ENCODE measurements at regions not wholly inside any gene's neighbourhood (a gene's known extent, or its start where the extent isn't known, plus 50 kb on each side); places are given as distances from the start of the nearest gene placed in this dataset.

- 0 out of 2 replicates have a peak, but pooled peaks cover 2% of the 10 kb centered on the region for H3K27me3 ChIP-seq (replicated peaks)
- no peaks in the 10 kb centered on the region for H3K4me1 ChIP-seq (replicated peaks)
- DNase-seq (ENCODE audit: low read depth in 1 of 2, low spot score in 2 of 2), result no peak
- no peak overlapping the region for H3K27ac ChIP-seq
- no peaks in the 10 kb centered on the region for H3K9me3 ChIP-seq (replicated peaks)
- H3K36me3 ChIP-seq, result no peaks in the 10 kb centered on the region
- H3K4me3 ChIP-seq, result no peak overlapping the region
These were observed 93.6 kb upstream of the ISX start for GRCh38 chr22:34972191-34972897.

- DNase-seq (ENCODE audit: low read depth in 1 of 2, low spot score in 2 of 2), result no peak
These were observed 92.9 kb upstream of the ISX start for GRCh38 chr22:34973016-34973415.

DNA sequence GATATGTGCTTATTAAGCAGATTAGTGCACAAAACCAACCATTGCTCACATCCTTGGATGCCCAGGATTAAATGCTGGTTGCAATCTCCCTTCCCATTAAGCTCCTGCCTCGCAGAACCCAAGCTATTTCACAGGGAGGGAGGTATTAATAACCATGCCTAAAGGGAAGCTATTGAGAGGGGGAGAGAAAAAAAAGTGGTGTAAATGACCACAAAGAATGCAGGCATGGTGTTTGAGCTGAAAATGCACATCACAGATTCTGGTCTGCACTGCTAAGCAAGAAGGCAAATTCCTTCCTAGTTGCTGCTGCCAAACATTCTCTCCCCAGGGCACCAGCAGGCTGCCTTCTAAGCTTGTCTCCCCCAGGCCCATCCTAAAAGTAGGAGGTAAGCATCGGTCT is 92.0 kb upstream of the ISX start:
- no peaks in the 10 kb centered on the region for H3K9me3 ChIP-seq (replicated peaks)
- H3K27ac ChIP-seq, result no peak overlapping the region
- H3K27me3 ChIP-seq (replicated peaks), result 0 out of 2 replicates have a peak, but pooled peaks cover 2% of the 10 kb centered on the region
- no peak overlapping the region for H3K4me3 ChIP-seq
- no peaks in the 10 kb centered on the region for H3K36me3 ChIP-seq
- no peak for DNase-seq (ENCODE audit: low read depth in 1 of 2, low spot score in 2 of 2)
- no peaks in the 10 kb centered on the region for H3K4me1 ChIP-seq (replicated peaks)

More at GRCh38 chr22:34973016-34973415, 92.9 kb upstream of the ISX start:
- no peak overlapping the region for H3K27ac ChIP-seq
- H3K36me3 ChIP-seq, result no peaks in the 10 kb centered on the region
- H3K27me3 ChIP-seq (replicated peaks), result 0 out of 2 replicates have a peak, but pooled peaks cover 2% of the 10 kb centered on the region
- H3K4me3 ChIP-seq, result no peak overlapping the region
- H3K4me1 ChIP-seq (replicated peaks), result no peaks in the 10 kb centered on the region
- no peaks in the 10 kb centered on the region for H3K9me3 ChIP-seq (replicated peaks)

GRCh38 chr22:34975721-34976120 is 90.2 kb upstream of the ISX start:
- Histone ChIP-seq H3K9me3 (replicated peaks) (no peaks in the 10 kb centered on the region), H3K27ac (no peak overlapping the region), H3K4me1 (replicated peaks) (no peaks in the 10 kb centered on the region), H3K4me3 (no peak overlapping the region), H3K27me3 (replicated peaks) (0 out of 2 replicates have a peak, but pooled peaks cover 2% of the 10 kb centered on the region), H3K36me3 (no peaks in the 10 kb centered on the region)
- no peak for DNase-seq (ENCODE audit: low read depth in 1 of 2, low spot score in 2 of 2)

DNA sequence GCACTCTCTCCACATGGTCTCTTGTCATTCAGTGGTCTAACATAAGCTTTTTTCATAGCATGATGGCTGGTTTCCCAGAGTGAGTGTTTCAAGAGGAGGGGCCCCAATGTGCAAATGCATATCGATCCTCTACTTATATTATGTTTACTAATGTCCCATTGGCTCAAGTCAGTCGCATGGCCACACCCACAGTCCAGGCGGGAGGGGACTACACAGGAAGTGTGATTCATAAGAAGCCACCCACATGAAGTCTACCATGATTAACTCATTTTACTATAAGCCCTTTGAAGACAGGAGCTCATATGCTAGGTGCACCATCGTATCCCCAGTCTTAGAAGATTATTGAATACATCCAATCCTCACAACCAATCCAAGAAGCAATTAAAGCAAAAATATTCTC is 89.5 kb upstream of the ISX start:
- Histone ChIP-seq H3K36me3 (no peaks in the 10 kb centered on the region), H3K4me3 (no peak overlapping the region), H3K27me3 (replicated peaks) (0 out of 2 replicates have a peak, but pooled peaks cover 2% of the 10 kb centered on the region), H3K27ac (no peak overlapping the region), H3K9me3 (replicated peaks) (no peaks in the 10 kb centered on the region), H3K4me1 (replicated peaks) (no peaks in the 10 kb centered on the region)
- DNase-seq (ENCODE audit: low read depth in 1 of 2, low spot score in 2 of 2), result no peak

DNA sequence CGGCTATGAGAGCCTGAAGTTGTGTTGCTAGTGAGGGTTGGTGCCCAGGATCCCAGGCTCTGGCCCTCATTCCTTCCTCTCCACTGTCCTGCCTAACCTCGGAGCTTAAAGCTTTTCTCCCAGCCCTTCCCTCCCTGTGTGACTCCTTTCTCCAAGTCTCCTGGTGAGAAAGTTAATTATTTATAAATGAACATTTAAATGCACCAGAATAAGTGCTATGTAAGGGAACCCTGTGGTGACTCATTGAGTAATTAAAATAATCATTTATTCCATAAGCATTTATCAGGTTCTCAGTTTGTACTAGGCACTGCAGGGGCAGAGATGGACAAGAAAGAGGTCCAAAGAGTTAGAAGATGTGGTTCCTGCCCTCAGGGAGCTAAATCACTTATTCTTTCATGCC is 89.1 kb upstream of the ISX start:
- 0 out of 2 replicates have a peak, but pooled peaks cover 2% of the 10 kb centered on the region for H3K27me3 ChIP-seq (replicated peaks)
- H3K4me3 ChIP-seq, result no peak overlapping the region
- H3K36me3 ChIP-seq, result no peaks in the 10 kb centered on the region
- no peaks in the 10 kb centered on the region for H3K9me3 ChIP-seq (replicated peaks)
- H3K4me1 ChIP-seq (replicated peaks), result no peaks in the 10 kb centered on the region
- H3K27ac ChIP-seq, result no peak overlapping the region
- no peak for DNase-seq (ENCODE audit: low read depth in 1 of 2, low spot score in 2 of 2)

DNA sequence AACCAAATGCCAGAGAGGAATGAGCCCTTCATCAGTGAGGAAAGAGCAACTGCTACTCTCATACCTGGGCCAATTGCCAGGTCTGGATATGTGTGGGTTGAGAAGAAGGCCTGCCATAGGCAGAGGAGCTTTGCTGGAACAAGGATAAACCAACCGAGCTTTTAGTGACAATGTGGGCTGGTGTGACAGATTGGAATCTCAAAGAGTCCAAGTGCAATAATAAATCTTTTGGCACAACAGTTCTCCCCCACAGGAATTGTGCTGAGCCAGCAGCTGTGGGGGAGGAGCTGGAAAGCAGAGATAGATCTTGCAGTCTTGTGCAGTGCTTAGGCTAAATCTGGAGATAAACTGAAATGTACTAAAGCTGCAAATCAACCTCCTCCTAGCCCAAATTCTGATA is 79.4 kb upstream of the ISX start:
- Histone ChIP-seq H3K9me3 (replicated peaks) (no peaks in the 10 kb centered on the region), H3K27ac (no peak overlapping the region), H3K36me3 (no peaks in the 10 kb centered on the region), H3K4me1 (replicated peaks) (no peaks in the 10 kb centered on the region), H3K27me3 (replicated peaks) (no peaks in the 10 kb centered on the region), H3K4me3 (no peak overlapping the region)
- no peak for DNase-seq (ENCODE audit: low read depth in 1 of 2, low spot score in 2 of 2)

DNA sequence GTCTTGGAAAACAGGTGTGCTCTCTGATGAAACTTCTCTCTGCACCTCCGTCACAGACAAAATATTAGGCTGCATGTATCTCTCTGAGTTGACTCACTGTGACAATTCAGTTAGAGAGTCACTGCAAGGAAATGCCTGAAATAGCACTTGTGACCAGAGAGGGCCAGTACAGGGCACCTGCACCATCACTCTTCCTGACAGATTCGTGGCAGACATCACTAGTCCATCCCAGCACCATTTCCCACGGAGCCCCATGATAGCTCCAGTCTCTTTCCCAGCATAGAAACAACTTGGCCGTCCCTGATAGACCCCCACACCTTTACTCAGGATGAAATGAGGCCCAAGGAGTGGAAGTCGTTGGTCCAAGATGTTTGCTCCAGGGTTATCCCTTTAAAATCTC is 73.3 kb upstream of the ISX start:
- H3K27ac ChIP-seq, result no peak overlapping the region

DNA sequence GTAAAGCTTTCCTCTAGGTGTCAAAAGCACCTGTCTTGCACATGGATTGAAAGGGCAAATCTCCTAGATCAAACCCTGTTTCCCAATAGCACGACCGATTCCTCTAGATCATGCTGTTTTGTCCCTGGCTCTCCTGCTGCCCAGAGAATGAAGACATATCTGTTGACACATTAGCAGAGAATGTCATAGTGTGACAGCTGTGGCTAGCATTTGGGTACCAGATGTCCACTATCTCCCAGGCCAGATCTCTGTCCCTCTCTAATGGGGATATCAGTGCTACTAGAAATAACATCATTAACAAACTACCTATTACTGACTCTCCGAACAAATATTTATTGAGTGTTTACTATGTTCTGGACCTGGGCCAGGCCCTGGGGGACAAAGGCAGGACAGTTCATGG is 72.4 kb upstream of the ISX start:
- no peaks in the 10 kb centered on the region for H3K36me3 ChIP-seq
- H3K27ac ChIP-seq, result no peak overlapping the region
- DNase-seq (ENCODE audit: low read depth in 1 of 2, low spot score in 2 of 2), result no peak
- H3K4me3 ChIP-seq, result no peak overlapping the region
- no peaks in the 10 kb centered on the region for H3K4me1 ChIP-seq (replicated peaks)
- no peaks in the 10 kb centered on the region for H3K27me3 ChIP-seq (replicated peaks)
- no peaks in the 10 kb centered on the region for H3K9me3 ChIP-seq (replicated peaks)

More for the DNA sequence above, 73.3 kb upstream of the ISX start:
- no peak overlapping the region for H3K4me3 ChIP-seq
- H3K36me3 ChIP-seq, result no peaks in the 10 kb centered on the region
- H3K4me1 ChIP-seq (replicated peaks), result no peaks in the 10 kb centered on the region
- H3K27me3 ChIP-seq (replicated peaks), result no peaks in the 10 kb centered on the region
- no peak for DNase-seq (ENCODE audit: low read depth in 1 of 2, low spot score in 2 of 2)
- no peaks in the 10 kb centered on the region for H3K9me3 ChIP-seq (replicated peaks)

DNA sequence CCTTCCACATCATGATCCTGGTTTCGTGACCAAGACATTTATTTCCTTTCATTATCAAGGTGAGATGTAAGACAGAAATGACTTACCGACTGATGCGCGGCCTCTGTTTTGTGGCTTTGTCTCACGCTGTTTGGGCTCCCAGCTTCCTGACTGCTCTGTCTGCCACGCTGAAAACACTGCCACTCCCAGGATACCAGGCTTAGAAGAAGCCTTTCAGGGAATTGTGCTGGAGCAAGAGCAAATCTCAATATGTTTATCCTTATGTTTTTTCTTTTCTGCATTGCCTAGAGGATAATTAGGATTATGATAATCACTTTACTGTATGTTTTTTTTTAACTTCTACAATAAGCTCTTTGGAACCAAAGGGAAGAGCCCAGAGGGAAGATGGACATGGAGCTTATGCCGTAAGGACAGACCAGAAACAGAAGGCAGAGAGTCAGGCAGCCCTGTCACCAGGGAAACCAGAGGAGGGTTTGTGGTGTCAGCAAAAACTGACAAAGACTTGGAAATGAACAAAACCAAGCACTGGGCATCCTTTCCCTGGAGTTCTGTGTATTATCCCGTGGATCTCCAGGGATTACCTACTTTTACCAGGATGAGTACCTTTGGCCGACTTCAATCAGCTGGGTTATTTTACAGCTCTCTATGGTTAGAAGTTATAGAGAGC is 68.2 kb upstream of the ISX start:
- no peaks in the 10 kb centered on the region for H3K4me1 ChIP-seq (replicated peaks)
- H3K27ac ChIP-seq, result no peak overlapping the region
- no peaks in the 10 kb centered on the region for H3K36me3 ChIP-seq
- no peaks in the 10 kb centered on the region for H3K9me3 ChIP-seq (replicated peaks)
- no peak for DNase-seq (ENCODE audit: low read depth in 1 of 2, low spot score in 2 of 2)
- H3K27me3 ChIP-seq (replicated peaks), result 0 out of 2 replicates have a peak, but pooled peaks cover 3% of the 10 kb centered on the region
- no peak overlapping the region for H3K4me3 ChIP-seq

- 0 out of 2 replicates have a peak, but pooled peaks cover 3% of the 10 kb centered on the region for H3K27me3 ChIP-seq (replicated peaks)
- DNase-seq (ENCODE audit: low read depth in 1 of 2, low spot score in 2 of 2), result no peak
- H3K4me3 ChIP-seq, result no peak overlapping the region
- no peaks in the 10 kb centered on the region for H3K4me1 ChIP-seq (replicated peaks)
- no peak overlapping the region for H3K27ac ChIP-seq
- H3K36me3 ChIP-seq, result no peaks in the 10 kb centered on the region
- H3K9me3 ChIP-seq (replicated peaks), result no peaks in the 10 kb centered on the region
These were observed 67.0 kb upstream of the ISX start for GRCh38 chr22:34998921-34999320.

DNA sequence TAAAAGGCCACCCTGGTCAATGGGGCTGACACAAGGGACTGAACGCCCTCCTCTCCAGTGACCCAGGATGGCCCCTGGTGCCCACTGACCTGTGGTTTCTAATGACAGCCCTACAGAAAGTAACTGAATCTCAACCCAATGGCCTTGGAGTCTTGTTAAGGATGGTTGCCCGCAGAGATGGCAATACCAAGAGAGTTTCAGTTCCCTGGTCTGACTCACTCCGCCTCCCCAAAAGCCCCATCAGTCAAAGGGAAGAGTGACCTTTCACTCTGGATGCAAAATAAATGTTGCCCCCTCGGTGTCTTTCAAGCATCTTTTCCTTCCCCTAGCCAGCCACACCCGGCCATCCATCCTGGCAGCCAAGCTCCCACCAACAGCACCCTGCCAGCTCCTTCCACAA is 57.7 kb upstream of the ISX start:
- Histone ChIP-seq H3K4me1 (replicated peaks) (no peaks in the 10 kb centered on the region), H3K4me3 (no peak overlapping the region), H3K9me3 (replicated peaks) (no peaks in the 10 kb centered on the region), H3K27ac (no peak overlapping the region), H3K27me3 (replicated peaks) (no peaks in the 10 kb centered on the region), H3K36me3 (no peaks in the 10 kb centered on the region)
- DNase-seq (ENCODE audit: low read depth in 1 of 2, low spot score in 2 of 2), result no peak

- no peaks in the 10 kb centered on the region for H3K36me3 ChIP-seq
- no peaks in the 10 kb centered on the region for H3K4me1 ChIP-seq (replicated peaks)
- no peaks in the 10 kb centered on the region for H3K27me3 ChIP-seq (replicated peaks)
- no peak overlapping the region for H3K4me3 ChIP-seq
- H3K27ac ChIP-seq, result no peak overlapping the region
- no peaks in the 10 kb centered on the region for H3K9me3 ChIP-seq (replicated peaks)
- DNase-seq (ENCODE audit: low read depth in 1 of 2, low spot score in 2 of 2), result no peak
These were observed 55.4 kb upstream of the ISX start for GRCh38 chr22:35010543-35010942.

- no peak for DNase-seq (ENCODE audit: low read depth in 1 of 2, low spot score in 2 of 2)
- H3K4me3 ChIP-seq, result no peak overlapping the region
These were observed 51.1 kb upstream of the ISX start for GRCh38 chr22:35014812-35015211.

More at GRCh38 chr22:35014812-35015211, 51.1 kb upstream of the ISX start:
- Histone ChIP-seq H3K27ac (no peak overlapping the region), H3K4me1 (replicated peaks) (no peaks in the 10 kb centered on the region), H3K9me3 (replicated peaks) (no peaks in the 10 kb centered on the region), H3K27me3 (replicated peaks) (no peaks in the 10 kb centered on the region), H3K36me3 (no peaks in the 10 kb centered on the region)
